CD4-positive, alpha-beta T cell treated with Interleukin-1 beta for 1 hour (primary cell): ENCODE measurements at regions not wholly inside any gene's neighbourhood (a gene's known extent, or its start where the extent isn't known, plus 50 kb on each side); places are given as distances from the start of the nearest gene placed in this dataset.
"Not testable (repeated sequence)": the region's sequence is repeated elsewhere in the genome, so short reads cannot be mapped to it uniquely, and the experiment has no call there.

ENCODE experiments used
- DNase-seq, 2 donors: peaks; one replicate each; pipeline ENCODE4 v3.0.0-alpha.2; 2020 to 2022

DNA sequence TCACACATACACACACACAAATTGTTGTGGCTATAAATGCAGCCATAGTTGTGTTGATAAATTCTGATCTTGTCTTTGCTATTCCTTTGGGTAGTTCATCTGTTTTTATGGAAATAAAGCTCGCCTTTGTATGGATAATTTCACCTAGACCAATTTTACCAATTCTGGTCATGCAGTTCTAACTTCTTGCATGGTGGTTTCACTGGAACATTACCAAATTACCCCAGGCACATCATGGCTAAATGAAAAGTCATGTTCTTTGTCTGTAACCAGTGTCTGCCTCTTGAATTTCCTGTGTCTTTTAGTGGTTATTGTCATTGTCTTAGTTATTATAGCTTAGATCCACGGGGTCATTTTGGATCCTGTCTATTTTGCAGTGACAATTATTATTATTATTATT lies 50.3 kb upstream of the TMC1 start:
- DNase-seq, result no peak

DNA sequence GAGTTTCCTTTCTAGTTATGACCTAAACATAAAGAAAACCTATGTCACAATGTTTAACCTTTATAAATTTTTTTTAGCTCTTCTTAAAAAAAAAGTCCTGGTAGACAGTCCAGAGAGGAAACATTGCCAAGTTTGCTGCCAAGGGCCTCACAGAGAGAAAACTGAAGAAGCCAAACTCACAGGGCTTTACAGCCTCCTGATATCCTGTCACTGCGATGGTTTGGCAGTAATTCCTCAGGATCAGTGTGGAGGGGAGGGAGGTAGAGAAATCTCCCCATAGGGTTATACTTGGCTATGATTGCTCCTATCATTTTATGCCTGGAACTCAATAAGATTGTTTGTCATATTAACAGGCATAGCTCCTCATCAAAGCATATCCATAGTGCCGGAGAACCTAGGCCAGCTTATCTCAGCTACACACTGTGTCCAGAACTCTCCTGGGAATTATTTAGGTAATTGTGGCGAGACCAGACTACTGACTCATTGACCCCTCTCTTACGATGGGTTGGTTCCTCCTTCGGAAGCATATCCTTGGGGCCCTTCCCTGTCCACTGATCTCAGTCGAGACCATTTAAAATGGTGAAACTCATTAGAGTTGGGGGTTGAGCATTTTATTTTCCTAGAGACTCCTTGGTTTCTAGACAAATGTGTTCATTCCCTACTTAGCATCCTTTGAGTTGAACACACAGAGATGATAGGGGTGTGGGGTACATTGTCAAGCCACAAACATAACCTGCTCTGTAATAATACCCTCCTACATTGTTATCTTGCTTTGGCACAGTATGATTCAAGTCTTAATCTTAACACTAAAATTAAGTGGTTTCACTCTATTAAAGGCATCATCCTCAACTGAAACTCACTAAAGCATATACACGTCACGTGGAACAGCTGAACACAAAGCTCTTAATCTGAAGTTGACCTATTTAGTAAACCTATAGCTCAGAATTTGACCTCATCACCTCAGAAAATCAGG lies 53.4 kb upstream of the TMC1 start:
- no peak for DNase-seq

DNA sequence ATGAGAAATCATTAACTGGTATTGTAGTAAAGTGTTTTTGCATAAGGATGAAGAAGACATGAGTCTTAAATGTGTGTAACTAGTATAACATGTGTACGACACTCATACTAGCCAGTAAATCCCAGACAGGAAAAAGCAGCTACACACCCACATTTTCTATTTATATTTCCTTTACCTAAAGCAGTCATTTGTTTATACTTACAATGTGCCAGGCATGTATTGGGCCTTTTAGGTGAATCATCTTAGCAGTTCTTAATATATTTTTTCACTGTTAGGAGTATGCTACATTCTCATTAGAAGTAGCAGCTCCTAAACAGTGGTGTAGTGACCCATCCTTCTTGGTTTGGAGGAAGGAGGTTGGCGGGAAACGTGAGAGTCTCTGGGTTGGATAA lies 55.8 kb upstream of the TMC1 start:
- no peak for DNase-seq

DNA sequence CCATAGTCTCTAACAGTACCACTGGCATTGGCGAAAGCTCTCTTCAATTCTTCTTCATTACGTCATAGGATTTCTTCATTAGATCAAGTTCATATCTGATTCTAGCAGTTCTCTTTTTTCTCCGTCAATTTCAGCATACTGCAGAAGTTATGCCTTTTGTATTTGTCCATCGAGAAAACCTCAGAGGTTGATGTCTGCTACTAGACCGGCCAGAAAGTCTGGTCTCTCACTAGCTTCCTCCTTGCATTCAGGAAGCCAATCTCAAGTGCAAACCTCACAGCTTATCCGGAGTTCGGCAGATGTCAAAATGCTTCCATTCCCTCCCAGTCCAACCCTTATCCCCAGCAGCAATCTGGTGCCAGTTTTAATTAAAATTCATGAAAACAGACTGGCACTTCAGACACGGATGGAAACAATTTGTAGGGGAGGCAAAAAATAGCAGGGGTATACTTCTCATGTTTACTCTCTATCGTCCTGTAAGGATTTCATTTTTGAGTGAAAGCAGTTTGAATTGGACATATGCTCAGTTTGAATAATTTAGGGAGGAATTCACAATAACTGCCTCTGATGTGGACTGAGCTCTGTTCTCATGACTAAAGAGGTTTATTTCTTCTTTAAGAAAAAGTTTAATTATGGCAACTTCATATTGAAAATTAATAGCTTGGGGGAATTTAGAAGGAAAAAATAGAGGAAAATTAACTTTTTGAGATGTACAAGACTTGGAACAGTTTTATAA lies 56.4 kb upstream of the TMC1 start:
- peak in 1 of 2 donors; percentile 22 for DNase-seq

DNA sequence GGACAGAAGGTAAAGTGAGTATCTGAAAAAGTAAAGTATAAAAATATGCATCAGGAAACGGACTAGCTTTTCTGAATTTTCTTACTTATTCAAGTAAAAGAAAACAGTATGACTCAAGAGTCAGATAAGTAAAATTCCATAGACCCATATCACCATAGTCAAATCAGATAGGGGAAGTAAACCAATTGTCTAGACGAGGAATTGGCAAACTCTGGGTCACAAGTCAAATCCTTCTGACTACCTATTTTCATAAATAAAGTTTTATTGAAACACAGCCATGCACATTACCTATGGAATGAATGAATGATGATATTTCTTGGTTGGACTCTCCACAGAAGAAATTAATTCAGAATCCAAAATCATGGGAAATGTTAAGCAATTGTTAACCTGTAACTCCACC lies 59.1 kb upstream of the TMC1 start:
- DNase-seq, result no peak

DNA sequence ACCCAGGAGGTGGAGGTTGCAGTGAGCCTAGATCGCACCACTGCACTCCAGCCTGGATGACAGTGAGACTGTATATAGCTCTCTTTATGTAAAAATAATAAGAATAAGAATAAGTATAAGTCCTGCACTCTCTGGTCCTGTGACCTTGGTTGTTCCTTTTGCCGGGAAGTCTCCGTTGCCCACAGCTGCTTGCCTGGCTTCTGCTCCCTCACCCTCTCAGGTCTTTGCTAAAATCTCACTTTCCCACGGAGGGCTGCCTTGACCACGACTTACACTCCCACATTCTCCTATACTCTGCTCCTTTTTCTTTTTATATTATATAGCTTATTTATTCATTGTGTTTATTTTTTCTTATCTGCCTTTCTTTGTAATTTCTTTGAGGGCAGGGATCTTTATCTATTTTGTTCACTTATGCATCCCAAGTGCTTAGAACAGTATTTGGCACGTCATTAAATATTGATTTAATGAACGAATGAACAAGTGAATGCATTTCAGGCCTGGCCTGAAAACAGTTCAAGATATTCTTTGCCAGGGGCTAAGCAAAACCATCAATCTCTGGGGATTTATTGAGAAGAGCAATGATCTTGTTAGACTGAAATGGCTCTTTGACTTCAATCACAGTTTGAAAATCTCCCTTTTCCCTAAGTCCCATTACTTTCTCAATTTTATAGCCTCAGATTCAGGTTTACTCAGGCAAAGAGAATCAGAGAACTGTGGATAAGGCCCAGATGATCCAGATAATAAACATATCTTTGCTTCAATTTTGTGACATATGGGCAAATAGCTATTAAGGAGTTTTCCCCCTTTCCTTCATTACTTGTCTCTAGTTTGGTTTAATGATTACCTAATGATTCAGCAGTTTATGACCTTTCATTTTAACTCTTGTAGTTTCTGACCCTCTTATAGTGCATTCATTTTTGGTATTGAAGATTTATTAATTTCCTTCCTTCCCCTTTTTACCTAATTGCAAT lies 60.8 kb upstream of the TMC1 start:
- no peak for DNase-seq

DNA sequence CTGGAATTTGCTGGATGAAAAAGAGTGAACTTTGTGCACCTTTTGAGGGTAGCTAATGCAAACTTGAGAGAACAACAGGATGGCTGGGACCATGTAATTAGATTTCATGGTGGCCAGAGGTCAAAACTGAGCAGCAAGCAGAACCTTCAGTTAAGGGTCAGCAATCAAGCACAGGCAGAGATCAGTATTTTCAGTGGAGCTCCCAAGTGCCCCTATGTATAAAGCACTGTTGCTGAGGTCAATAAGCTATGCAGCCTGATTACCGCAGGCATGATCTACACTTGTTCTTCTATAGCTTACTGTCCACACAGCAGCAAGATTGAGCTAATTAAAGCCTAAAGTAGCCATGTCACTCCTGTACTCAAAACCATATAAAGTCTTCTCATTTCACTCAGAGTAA lies 62.1 kb upstream of the TMC1 start:
- DNase-seq, result no peak

DNA sequence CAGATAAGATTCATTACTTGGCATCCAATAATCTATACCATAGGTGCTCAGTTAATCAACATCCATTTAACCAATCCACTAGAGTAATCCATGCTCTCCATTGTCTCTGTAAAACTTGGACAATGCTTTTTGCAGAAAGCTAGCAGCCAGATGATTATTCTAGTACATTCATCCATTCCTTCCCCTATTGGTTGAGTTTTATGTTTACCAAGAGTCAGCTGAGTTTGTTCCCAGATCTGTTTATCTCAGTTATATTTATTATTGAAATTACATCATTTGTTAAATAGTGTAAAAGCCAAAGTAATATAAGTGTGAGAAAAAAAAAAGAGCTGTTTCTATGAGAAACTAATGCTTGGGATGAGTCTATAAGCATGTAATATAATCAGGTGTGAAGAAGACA lies 63.3 kb upstream of the TMC1 start:
- no peak for DNase-seq

DNA sequence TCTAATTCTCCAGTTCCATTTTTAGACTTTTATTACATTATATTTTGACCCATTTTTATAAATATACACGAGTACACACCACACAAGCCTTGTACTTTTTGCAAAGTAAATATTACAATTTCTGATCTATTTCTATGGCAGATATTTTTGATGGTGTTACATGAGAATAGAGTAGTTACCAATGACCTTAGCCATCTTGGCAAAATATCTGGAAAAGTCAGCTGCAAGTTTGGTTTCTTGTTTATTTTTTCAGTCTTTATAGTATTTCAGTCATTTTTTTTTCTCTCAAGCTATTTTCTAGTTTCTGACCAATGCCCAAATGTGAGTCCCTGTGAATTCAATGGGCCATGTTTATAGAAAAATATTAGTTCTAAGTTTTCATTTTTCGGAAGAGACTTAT lies 64.0 kb upstream of the TMC1 start:
- no peak for DNase-seq

DNA sequence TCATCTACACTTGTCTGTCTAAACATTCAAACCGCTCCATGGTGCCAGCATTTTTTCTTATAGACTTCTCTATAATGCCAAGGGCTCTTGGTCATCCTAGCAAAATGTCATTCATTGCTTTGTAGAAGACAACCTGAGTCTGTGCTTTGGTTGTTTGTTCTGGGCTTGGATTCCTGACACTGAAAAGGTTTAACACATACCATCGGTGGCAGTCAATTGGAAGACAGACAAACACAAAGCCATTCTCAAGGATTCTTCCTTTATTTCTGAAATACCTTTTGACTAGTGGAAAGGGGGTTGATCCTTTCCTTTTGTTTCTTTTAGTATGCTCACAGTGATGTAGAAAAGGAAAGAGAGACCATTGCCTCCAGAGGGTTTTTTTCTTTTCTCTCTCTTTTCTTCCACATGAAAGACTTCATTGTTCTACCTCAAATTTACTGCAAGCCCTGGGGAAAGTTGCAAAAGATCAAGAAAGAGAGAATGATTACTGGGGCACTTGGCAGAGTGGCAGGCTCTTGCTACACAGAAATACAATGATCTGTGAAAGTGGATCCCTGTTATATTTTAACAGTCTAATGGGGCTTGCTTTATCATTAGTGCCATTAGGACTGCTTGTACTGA lies 66.4 kb upstream of the TMC1 start:
- no peak for DNase-seq

DNA sequence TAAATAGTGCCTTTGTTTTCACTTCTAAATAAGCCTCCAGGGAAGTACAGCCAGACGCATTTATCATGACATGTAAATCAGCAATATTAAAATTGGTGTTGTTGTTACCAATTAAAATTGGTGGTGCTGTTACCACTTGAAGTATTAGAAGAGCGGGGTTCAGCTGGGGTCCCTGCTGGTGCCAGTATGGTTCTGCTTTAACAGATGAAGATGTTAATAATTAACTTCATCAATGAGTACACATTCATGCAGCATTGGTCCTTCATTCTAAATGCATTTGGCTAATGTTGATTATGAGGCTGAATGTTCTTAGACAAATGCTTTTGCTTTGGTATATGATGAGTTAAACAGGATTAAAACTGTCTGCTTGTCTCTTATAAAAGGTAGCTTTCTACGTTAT lies 67.6 kb upstream of the TMC1 start:
- no peak for DNase-seq

DNA sequence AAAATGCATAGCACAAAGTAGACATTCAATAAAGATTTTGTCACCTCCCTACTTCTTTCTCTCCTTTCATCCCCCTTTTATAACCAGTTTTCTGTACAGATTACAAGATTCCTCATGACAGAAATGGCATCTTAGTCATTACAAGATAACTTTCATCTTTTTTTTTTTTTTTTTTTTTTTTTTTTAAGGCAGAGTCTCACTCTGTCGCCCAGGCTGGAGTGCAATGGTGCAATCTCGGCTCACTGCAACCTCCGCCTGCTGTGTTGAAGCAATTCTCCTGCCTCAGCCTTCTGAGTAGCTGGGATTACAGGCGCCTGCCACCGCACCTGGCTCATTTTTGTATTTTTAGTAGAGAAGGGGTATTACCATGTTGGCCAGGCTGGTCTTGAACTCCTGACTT lies 75.2 kb upstream of the TMC1 start:
- not testable (repeated sequence) for DNase-seq

DNA sequence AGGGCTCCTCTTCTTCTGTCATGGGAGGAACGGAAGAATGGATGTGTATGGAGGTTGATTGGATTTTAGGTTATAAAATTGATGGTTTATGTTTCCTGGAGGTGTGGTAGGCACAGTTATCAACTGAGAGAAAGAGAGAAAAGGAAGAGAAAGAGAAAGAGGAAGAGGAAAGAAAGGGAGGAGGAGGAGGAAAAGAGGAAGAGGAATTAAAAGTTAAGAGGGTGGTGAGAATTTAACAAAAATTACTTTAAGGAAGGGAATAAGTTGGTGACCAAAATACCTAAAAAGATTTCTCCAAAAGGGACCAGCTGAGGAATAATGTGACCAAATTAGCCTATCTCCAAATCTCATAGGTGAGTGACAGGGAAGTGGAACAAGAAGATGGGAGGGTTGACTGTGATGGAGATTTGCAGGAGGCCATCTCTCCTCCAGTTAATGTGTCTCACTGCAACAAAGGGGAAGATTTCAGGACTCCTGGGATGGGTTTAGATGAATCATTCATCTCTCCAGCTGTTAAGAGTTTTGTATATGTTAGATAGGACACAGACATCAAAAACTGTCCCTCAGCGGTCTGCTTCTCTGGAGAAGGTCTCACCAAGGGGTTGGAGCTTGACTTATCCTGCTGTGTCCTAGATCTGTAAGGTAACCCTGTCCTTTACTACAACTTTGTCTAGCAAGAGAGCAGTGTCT lies 76.0 kb upstream of the TMC1 start:
- no peak for DNase-seq

DNA sequence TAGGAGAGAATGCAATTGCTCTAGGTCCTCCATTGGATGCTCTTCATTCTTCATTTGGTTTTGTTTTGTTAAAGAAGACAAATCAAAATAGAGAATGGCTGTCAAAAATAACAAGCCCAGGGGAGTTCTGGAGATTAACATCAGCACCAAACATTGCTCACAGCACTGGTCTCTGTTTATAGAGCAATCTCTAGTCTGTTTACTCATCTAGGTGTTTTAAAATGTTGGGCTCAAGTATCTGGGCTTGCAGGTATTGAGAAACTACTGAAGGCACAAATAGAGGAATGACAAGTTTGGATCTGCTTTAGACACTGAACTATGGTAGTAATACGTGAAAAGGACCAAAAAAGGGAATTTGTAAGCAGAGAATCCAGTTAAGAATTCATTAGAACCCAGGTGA lies 77.0 kb upstream of the TMC1 start:
- no peak for DNase-seq

DNA sequence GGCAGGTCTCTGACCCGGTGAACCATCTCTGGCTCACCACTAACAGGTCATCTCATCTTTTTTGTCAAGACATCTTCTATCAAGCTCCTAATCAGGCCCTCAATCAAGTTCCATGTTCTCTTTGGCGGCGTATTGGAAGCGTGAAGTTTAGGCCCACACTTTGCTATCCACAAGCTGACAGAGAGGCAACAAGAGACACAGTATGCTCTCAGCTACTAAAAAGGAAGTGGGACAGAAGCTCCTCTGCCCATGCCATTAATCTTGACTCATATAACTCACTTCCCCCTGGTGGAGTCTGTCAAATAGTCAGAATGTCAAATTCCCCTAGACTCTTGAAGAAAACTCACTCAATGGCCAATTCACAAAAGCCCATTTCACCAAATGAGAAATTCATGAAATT lies 77.6 kb upstream of the TMC1 start:
- peak; percentile 27 to 45 for DNase-seq

DNA sequence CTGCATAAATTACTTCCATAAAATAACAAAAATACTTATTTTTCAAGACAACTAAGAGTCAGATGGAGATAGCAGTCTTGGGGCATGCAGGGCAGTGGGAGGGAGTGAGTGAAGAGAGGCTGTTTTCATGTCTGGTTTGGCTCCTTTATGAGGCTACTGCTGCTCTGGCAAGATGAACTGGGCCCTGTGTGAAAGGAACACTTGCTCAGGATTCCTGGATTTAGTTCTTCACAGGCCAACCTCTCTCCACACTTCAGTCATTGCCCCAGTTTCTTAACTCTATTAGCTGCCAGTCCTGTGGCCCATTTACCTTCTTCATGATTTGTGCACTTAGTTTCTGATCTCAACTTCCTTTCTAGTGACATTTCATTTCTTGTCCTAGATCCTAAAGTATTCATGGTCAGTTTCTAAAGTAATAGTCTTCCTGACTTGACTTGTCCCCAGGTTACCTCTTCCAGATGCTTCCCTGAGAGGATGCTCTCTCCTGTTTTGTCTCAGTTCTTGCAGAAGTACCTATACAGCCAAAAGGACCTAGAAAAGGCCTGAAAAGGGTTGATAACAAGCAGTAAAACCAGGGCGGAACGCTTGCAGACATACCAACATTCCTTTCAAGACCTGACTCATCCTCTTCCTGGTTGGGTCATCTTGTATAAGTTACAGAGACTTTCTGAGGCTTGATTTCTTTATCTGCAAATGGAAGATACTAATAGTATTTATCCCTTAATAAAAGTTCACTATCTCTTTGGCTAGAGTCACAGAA lies 77.0 kb upstream of the ZFAND5 start:
- DNase-seq, result no peak

DNA sequence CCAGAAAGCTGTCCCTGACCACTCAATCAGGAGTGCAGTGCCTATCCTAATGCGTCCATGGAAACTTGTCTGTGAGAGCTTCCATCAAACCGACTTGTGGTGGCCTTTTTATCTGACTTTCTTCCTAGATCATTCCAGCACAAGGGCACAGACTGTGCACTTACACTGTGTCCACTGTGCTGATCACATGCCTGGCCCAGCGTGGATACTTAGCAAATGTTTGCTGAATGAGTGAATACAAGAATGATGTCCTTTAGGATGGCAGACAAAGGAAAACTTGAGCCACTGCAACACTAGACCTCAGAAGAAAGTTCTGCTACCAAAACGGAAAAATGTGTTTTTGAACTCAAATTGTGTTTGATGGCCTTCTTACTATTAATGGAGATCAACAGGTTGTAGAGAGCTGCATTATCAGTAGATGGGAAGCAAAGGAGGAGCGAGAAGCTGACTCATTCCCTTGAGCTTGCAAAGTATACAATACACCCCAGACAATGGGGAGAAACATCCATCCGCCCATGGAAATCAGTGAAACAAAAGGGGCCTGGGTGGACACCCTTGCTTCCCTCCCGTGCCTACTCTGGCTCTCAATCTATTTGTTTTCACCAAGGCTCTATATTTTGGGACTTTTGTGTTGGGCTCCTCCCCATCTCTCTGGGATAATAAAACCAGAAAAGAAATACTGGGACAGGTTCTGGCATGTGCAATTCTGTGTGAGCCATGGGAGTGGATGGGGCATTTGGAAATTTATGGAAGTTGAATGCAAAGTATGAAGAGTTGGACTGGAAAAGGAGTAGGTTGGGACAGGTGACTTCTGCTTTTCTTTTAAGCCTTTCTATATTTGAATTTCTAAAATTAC lies 76.2 kb upstream of the ZFAND5 start:
- DNase-seq, result no peak

DNA sequence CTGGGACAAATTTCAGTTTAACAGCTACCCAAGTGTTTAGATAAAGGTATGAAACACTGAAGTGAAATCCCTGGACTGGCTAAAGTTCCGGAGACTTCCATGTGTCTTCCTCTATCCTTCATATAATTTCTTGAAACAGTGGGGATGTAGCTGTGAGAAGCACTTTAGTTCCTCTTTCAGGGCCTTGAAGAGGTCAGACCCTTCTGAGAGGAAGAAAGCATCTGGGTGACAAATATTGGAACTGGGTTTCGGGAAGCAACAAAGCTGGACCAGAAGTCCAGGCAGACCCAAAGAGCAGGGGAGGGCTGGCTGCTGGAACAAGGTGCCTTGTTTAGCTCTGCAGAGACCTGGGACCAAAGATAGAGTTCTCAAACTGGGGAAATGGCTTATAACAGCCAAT lies 75.4 kb upstream of the ZFAND5 start:
- DNase-seq, result peak in 1 of 2 donors; percentile 20

DNA sequence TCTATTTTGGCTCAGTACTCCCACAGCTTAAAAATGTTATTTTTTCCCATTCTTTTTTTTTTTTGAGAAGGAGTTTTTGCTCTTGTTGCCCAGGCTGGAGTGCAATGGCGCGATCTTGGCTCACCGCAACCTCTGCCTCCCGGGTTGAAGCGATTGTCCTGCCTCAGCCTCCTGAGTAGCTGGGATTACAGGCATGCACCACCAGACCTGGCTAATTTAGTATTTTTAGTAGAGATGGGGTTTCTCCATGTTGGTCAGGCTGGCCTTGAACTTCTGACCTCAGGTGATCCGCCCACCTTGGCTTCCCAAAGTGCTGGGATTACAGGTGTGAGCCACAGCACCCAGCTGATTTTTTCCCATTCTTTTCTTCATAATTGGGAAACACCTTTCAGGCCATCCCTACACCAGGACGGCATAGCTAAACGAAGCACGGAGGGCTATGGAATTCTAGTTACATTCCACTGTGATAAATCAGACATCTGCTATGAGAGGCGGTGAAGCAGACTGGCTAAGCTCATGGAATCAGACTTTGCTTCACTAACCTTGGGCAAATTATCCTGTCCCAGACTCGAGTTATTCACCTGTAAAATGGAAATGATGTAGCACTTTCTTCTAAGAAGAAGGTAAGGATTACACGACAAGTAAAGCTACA lies 68.7 kb upstream of the ZFAND5 start:
- not testable (repeated sequence) for DNase-seq

DNA sequence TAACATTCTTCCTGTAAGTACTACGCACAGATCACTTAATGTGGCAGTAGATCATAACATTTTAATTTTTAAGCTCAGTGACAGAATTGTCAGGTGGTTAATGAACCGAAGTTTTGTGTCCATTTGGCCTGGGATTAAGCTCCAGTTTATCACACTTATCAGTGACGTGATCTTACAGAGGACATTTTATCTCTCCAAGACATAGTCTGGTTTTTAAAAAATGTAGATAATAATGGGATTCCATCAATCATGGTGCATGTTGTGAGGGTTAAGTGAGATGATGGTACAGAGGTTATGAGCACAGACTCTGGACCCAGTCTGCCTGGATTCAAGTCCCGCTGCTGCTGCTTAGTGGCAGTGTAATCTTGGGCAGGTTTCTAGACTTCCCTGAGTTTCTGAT lies 66.0 kb upstream of the ZFAND5 start:
- no peak for DNase-seq
